Prostate gland (tissue), 2 donors: ENCODE measurements at regions not wholly inside any gene's neighbourhood (a gene's known extent, or its start where the extent isn't known, plus 50 kb on each side); places are given as distances from the start of the nearest gene placed in this dataset.

ENCODE experiments used
- DNase-seq: peaks from one replicate; pipeline ENCODE4 v3.0.0-alpha.2; 2019; ENCODE audit warnings: low spot score
- H3K27ac ChIP-seq, 2 donors: fragments of 200-600 bp; sonication (generic); 2 replicates each; pipeline ENCODE4 v1.5.1; 2017 to 2019
- H3K27me3 ChIP-seq: fragments of 200-600 bp; sonication (generic); replicated peaks from 2 replicates; pipeline ENCODE4 v1.5.1; 2019; ENCODE audit not compliant: insufficient read depth
- H3K36me3 ChIP-seq, 2 donors: fragments of 200-600 bp; sonication (generic); 1 replicate in 1 of 2; 2 replicates in 1 of 2; pipeline versions ENCODE4 v1.5.1 to v1.8.1; 2017 to 2019
- H3K4me1 ChIP-seq: fragments of 200-600 bp; sonication (generic); replicated peaks from 2 replicates; pipeline ENCODE4 v1.5.1; 2019
- H3K4me3 ChIP-seq, 2 donors: fragments of 200-600 bp; sonication (generic); 2 replicates each; pipeline ENCODE4 v1.5.1; 2017 to 2019
- H3K9me3 ChIP-seq: fragments of 200-600 bp; sonication (generic); 2 replicates; pipeline ENCODE4 v1.5.1; 2017
- POLR2A ChIP-seq: fragments of 450-650 bp; IDR thresholded peaks from one replicate; pipeline ENCODE4 v1.6.1; 2016; ENCODE audit warnings: antibody characterized with exemption, mild to moderate bottlenecking
- POLR2AphosphoS5 ChIP-seq: sonication (generic); formaldehyde crosslinking; IDR thresholded peaks from one replicate; pipeline ENCODE4 v1.6.1; 2017; ENCODE audit warnings: antibody characterized with exemption
- WGBS: methylation state at CpG from one replicate; pipeline ENCODE4 v1.1.5; 2018; 5-methylcytosine and 5-hydroxymethylcytosine counted together
- intact Hi-C: fragments of 100-400 bp; cut with DNase I; formaldehyde crosslinking; loops from one replicate; pipeline ENCODE4 v1.14.2; 2022
- TF ChIP-seq, protein P1 (sequence below), 4 experiments: fragments of 200-600 bp in 2 of 4; fragments of 450-650 bp in 2 of 4; sonication (generic) in 2 of 4; IDR thresholded peaks; 1 replicate in 3 of 4; 2 replicates in 1 of 4; pipeline ENCODE4 v1.5.1; 2016 to 2019; ENCODE audit warnings: antibody characterized with exemption in 4 of 4, mild to moderate bottlenecking in 2 of 4, moderate library complexity in 2 of 4

DNA sequence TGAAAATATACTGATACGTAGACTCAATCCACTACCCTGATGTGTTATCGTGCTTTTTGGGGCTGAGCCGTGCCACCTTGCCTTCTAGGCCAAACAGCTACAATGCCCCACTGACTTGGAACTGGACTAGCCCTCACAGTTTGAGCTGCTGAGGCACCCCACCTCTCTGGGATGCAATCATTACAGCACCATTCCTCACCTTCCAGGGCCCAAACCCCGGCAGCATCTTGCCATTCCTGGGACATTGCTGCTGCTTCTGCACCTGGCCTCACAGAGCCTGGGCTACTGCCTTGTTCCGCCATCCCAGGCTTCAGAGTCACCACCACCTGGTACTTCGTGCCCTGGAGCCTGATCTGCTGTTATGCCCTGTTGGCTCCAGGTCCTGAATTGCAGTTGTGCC lies 89.5 kb upstream of the SNCAIP start:
- no peak for TF ChIP-seq POLR2A
- TF ChIP-seq, protein P1, sequence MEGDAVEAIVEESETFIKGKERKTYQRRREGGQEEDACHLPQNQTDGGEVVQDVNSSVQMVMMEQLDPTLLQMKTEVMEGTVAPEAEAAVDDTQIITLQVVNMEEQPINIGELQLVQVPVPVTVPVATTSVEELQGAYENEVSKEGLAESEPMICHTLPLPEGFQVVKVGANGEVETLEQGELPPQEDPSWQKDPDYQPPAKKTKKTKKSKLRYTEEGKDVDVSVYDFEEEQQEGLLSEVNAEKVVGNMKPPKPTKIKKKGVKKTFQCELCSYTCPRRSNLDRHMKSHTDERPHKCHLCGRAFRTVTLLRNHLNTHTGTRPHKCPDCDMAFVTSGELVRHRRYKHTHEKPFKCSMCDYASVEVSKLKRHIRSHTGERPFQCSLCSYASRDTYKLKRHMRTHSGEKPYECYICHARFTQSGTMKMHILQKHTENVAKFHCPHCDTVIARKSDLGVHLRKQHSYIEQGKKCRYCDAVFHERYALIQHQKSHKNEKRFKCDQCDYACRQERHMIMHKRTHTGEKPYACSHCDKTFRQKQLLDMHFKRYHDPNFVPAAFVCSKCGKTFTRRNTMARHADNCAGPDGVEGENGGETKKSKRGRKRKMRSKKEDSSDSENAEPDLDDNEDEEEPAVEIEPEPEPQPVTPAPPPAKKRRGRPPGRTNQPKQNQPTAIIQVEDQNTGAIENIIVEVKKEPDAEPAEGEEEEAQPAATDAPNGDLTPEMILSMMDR (IDR thresholded peaks at IDR 0.05) = no peak
- TF ChIP-seq POLR2AphosphoS5 = no peak
- 98% methylated on average over 6 of the region's 6 CpGs for WGBS
- Histone ChIP-seq H3K27ac (no peak overlapping the region), H3K4me1 (no peaks in the 10 kb centered on the region), H3K4me3 (no peak overlapping the region), H3K9me3 (no peaks in the 10 kb centered on the region), H3K36me3 (no peaks in the 10 kb centered on the region), H3K27me3 (no peaks in the 10 kb centered on the region)
- intact Hi-C loops = no loop called here
- DNase-seq = no peak

DNA sequence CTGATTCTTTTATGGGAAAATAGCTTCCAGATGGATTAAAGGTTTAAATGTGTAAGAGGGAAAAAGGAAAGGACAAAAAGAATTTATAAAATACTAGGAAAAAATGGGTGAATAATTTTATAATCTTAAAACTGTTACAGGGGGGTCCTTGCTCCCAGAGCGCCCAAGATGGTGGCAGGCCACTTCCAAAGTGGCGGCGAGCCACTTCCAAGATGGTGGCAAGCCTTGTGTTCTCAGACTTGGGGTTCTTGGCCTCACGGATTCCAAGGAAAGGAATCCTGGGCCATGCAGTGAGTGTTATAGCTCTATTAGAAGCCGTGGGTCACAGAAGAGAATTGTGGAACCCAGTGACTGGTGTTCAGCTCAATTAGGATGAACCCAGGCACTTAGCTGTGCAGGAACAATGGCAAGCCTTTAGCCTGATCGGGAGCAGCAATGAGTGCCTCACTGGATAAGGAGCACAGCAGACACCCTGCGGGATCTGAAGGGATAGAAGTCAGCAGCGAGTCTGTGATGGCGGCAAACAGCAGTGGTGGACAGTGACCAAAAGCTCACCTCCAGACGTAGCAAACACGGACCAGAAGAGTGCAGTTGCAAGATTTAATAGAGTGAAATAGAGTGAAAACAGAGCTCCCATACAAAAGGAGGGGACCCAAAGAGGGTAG lies 83.2 kb upstream of the SNCAIP start:
- intact Hi-C loops = no loop called here
- TF ChIP-seq, protein P1 (IDR thresholded peaks at IDR 0.05) = no peak
- TF ChIP-seq POLR2A (no peak), POLR2AphosphoS5 (no peak)
- DNase-seq = no peak
- Histone ChIP-seq H3K4me1 (no peaks in the 10 kb centered on the region), H3K36me3 (no peaks in the 10 kb centered on the region), H3K27ac (no peak overlapping the region), H3K27me3 (no peaks in the 10 kb centered on the region), H3K4me3 (no peak overlapping the region), H3K9me3 (no peaks in the 10 kb centered on the region)
- WGBS = 91% methylated on average over 11 of the region's 11 CpGs

DNA sequence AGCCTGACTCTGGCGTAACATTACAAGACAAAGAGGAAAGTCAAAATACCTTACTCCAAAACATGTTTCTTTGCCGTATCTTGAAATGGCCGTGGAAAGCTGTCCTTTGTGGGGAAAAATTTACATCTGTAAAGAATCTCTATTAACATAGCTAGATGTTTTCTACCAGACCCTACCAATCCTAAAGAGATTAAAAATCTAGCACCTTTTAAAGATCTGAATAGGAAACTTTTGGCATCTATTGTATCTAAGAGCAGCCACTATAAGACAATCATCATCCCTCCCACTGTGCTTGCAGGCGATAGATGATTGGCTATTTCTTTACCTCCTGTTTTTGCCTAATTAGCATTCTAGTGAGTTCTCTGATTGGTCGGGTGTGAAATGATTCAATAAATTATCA lies 82.5 kb upstream of the SNCAIP start:
- 92% methylated on average over 5 of the region's 5 CpGs for WGBS

GRCh38 chr5:122236270-122237040 lies 75.6 kb upstream of the SNCAIP start:
- no peak overlapping the region for H3K27ac ChIP-seq
- H3K4me3 ChIP-seq = no peak overlapping the region
- no peaks in the 10 kb centered on the region for H3K9me3 ChIP-seq
- no peaks in the 10 kb centered on the region for H3K27me3 ChIP-seq
- H3K36me3 ChIP-seq = no peaks in the 10 kb centered on the region
- 69% methylated on average over 2 of the region's 2 CpGs for WGBS
- intact Hi-C loops = no loop called here
- no peaks in the 10 kb centered on the region for H3K4me1 ChIP-seq
- no peak for DNase-seq
- TF ChIP-seq POLR2AphosphoS5 = no peak
- no peak for TF ChIP-seq POLR2A
- TF ChIP-seq, protein P1 (IDR thresholded peaks at IDR 0.05) = no peak

More for the DNA sequence above, 82.5 kb upstream of the SNCAIP start:
- Histone ChIP-seq H3K9me3 (no peaks in the 10 kb centered on the region), H3K27ac (no peak overlapping the region), H3K4me3 (no peak overlapping the region), H3K36me3 (no peaks in the 10 kb centered on the region), H3K4me1 (no peaks in the 10 kb centered on the region), H3K27me3 (no peaks in the 10 kb centered on the region)
- intact Hi-C loops = no loop called here
- TF ChIP-seq POLR2A (no peak), POLR2AphosphoS5 (no peak)
- TF ChIP-seq, protein P1 (IDR thresholded peaks at IDR 0.05) = no peak
- no peak for DNase-seq

DNA sequence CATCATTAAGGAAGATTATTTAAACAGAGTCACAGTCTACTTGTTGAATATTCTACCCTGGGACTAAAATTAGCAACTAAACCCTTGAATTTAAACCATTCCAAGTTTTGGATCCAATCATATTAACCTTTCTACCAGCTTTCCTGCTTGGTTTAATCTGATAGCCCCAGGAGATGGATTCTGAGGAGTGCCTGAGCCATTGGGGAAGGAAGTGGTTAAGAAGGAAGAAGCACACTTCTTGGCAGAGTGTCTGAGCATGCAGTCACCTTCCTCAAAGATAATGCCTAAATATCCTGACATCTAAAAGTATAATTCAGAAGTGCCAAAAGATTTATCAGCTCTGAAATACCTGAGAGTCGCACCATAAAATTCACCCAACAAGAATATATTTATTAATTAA lies 74.1 kb upstream of the SNCAIP start:
- 55% methylated on average over 1 of the region's 1 CpG for WGBS
- Histone ChIP-seq H3K36me3 (no peaks in the 10 kb centered on the region), H3K4me1 (no peaks in the 10 kb centered on the region), H3K4me3 (no peak overlapping the region), H3K27ac (no peak overlapping the region), H3K27me3 (no peaks in the 10 kb centered on the region), H3K9me3 (no peaks in the 10 kb centered on the region)
- TF ChIP-seq, protein P1 (IDR thresholded peaks at IDR 0.05) = no peak
- no peak for TF ChIP-seq POLR2A
- no peak for TF ChIP-seq POLR2AphosphoS5
- intact Hi-C loops = no loop called here
- no peak for DNase-seq
